ENCODE measurements at regions not wholly inside any gene's neighbourhood (a gene's known extent, or its start where the extent isn't known, plus 50 kb on each side); places are given as distances from the start of the nearest gene placed in this dataset.

GRCh38 chr10:28111712-28112111, 112.8 kb upstream of the ODAD2 start:
- Histone ChIP-seq H3K9me2 (replicated peaks; ENCODE audit: insufficient read depth, low read length) (no peaks in the 10 kb centered on the region), H3K9me3 (ENCODE audit: insufficient read depth, low read length) (no peaks in the 10 kb centered on the region), H3K4me2 (ENCODE audit: low read depth, low read length, poor library complexity, severe bottlenecking) (no peak overlapping the region), H3K27ac (ENCODE audit: low read depth, low read length) (no peak overlapping the region), H3K36me3 (ENCODE audit: low read length) (no peaks in the 10 kb centered on the region), H3K27me3 (ENCODE audit: low read length) (no peaks in the 10 kb centered on the region), H4K20me1 (ENCODE audit: low read depth, low read length) (no peaks in the 10 kb centered on the region), H3F3A (ENCODE audit: insufficient read depth) (no peaks in the 10 kb centered on the region), H3K79me2 (ENCODE audit: insufficient read depth, low read length) (no peaks in the 10 kb centered on the region), H3K4me3 (ENCODE audit: insufficient read depth, low read length, poor library complexity, severe bottlenecking) (no peak overlapping the region), H3K9ac (ENCODE audit: low read length) (no peak overlapping the region), H2AFZ (ENCODE audit: low read depth, low read length, severe bottlenecking) (no peak overlapping the region)
- TF ChIP-seq CTCF (IDR thresholded peaks at IDR 0.05; ENCODE audit: insufficient read depth, low read length, poor library complexity, severe bottlenecking) (no peak), EZH2phosphoT487 (conservative IDR thresholded peaks at IDR 0.05; ENCODE audit: low read length) (no peak)

GRCh38 chr10:28105561-28105960, 106.7 kb upstream of the ODAD2 start:
- TF ChIP-seq EZH2phosphoT487 (conservative IDR thresholded peaks at IDR 0.05; ENCODE audit: low read length) = no peak
- TF ChIP-seq CTCF (IDR thresholded peaks at IDR 0.05; ENCODE audit: insufficient read depth, low read length, poor library complexity, severe bottlenecking) = no peak
- H4K20me1 ChIP-seq (ENCODE audit: low read depth, low read length) = no peaks in the 10 kb centered on the region
- H3K27ac ChIP-seq (ENCODE audit: low read depth, low read length) = no peak overlapping the region
- no peaks in the 10 kb centered on the region for H3K9me2 ChIP-seq (replicated peaks; ENCODE audit: insufficient read depth, low read length)
- H3K4me3 ChIP-seq (ENCODE audit: insufficient read depth, low read length, poor library complexity, severe bottlenecking) = no peak overlapping the region
- no peaks in the 10 kb centered on the region for H3K79me2 ChIP-seq (ENCODE audit: insufficient read depth, low read length)
- no peaks in the 10 kb centered on the region for H3K27me3 ChIP-seq (ENCODE audit: low read length)
- no peaks in the 10 kb centered on the region for H3K9me3 ChIP-seq (ENCODE audit: insufficient read depth, low read length)
- H3K36me3 ChIP-seq (ENCODE audit: low read length) = no peaks in the 10 kb centered on the region
- no peak overlapping the region for H2AFZ ChIP-seq (ENCODE audit: low read depth, low read length, severe bottlenecking)
- no peak overlapping the region for H3K4me2 ChIP-seq (ENCODE audit: low read depth, low read length, poor library complexity, severe bottlenecking)
- H3K9ac ChIP-seq (ENCODE audit: low read length) = no peak overlapping the region
- no peaks in the 10 kb centered on the region for H3F3A ChIP-seq (ENCODE audit: insufficient read depth)

GRCh38 chr10:28097633-28098032, 98.8 kb upstream of the ODAD2 start:
- TF ChIP-seq CTCF (IDR thresholded peaks at IDR 0.05; ENCODE audit: insufficient read depth, low read length, poor library complexity, severe bottlenecking) (no peak), EZH2phosphoT487 (conservative IDR thresholded peaks at IDR 0.05; ENCODE audit: low read length) (no peak)
- Histone ChIP-seq H3K4me3 (ENCODE audit: insufficient read depth, low read length, poor library complexity, severe bottlenecking) (no peak overlapping the region), H3K27ac (ENCODE audit: low read depth, low read length) (no peak overlapping the region), H3K9me2 (replicated peaks; ENCODE audit: insufficient read depth, low read length) (no peaks in the 10 kb centered on the region), H3K9ac (ENCODE audit: low read length) (no peak overlapping the region), H3K9me3 (ENCODE audit: insufficient read depth, low read length) (no peaks in the 10 kb centered on the region), H4K20me1 (ENCODE audit: low read depth, low read length) (no peaks in the 10 kb centered on the region), H3K27me3 (ENCODE audit: low read length) (no peaks in the 10 kb centered on the region), H3K36me3 (ENCODE audit: low read length) (no peaks in the 10 kb centered on the region), H3F3A (ENCODE audit: insufficient read depth) (no peaks in the 10 kb centered on the region), H3K79me2 (ENCODE audit: insufficient read depth, low read length) (no peaks in the 10 kb centered on the region), H2AFZ (ENCODE audit: low read depth, low read length, severe bottlenecking) (no peak overlapping the region), H3K4me2 (ENCODE audit: low read depth, low read length, poor library complexity, severe bottlenecking) (no peak overlapping the region)
